DND-41 (cell line): ENCODE measurements at regions not wholly inside any gene's neighbourhood (a gene's known extent, or its start where the extent isn't known, plus 50 kb on each side); places are given as distances from the start of the nearest gene placed in this dataset.

Source experiments
- EZH2 ChIP-seq: IDR thresholded peaks from 3 replicates; pipeline ENCODE4 v1.6.1; 2012; ENCODE audit warnings: borderline replicate concordance, low read depth, mild to moderate bottlenecking, moderate library complexity, low read length, inconsistent platforms; ENCODE audit not compliant: severe bottlenecking
- TF ChIP-seq, protein P1 (sequence below): IDR thresholded peaks from 2 replicates; pipeline ENCODE4 v1.5.1; 2012; ENCODE audit warnings: borderline replicate concordance, low read length, moderate library complexity, mild to moderate bottlenecking; ENCODE audit not compliant: poor library complexity, severe bottlenecking; ENCODE audit errors: extremely low read depth

- TF ChIP-seq, protein P1, sequence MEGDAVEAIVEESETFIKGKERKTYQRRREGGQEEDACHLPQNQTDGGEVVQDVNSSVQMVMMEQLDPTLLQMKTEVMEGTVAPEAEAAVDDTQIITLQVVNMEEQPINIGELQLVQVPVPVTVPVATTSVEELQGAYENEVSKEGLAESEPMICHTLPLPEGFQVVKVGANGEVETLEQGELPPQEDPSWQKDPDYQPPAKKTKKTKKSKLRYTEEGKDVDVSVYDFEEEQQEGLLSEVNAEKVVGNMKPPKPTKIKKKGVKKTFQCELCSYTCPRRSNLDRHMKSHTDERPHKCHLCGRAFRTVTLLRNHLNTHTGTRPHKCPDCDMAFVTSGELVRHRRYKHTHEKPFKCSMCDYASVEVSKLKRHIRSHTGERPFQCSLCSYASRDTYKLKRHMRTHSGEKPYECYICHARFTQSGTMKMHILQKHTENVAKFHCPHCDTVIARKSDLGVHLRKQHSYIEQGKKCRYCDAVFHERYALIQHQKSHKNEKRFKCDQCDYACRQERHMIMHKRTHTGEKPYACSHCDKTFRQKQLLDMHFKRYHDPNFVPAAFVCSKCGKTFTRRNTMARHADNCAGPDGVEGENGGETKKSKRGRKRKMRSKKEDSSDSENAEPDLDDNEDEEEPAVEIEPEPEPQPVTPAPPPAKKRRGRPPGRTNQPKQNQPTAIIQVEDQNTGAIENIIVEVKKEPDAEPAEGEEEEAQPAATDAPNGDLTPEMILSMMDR = no peak
- TF ChIP-seq EZH2 = no peak
Observed at GRCh38 chr11:128336203-128336602, 251.2 kb downstream of the ETS1 start.
